Panc1 (cell line): ENCODE measurements at regions not wholly inside any gene's neighbourhood (a gene's known extent, or its start where the extent isn't known, plus 50 kb on each side); places are given as distances from the start of the nearest gene placed in this dataset.

Experiments
- ATAC-seq: fragments of 200-7000 bp; cut with Tn5 transposase; 2 replicates; pipeline ENCODE4 v1.9.1; 2020; ENCODE audit warnings: mild to moderate bottlenecking, moderate library complexity
- BruUV-seq: library from RNA; stranded (reverse); fragments of 400-500 nt; replicated peaks from 2 replicates; lab custom pipeline; 2021; lab: Mats Ljungman, UMichigan
- CTCF ChIA-PET: fragments of 300-600 bp; sonication (Branson Sonifier 250); formaldehyde crosslinking; loops from one replicate; lab custom pipeline; 2022; ENCODE audit warnings: antibody characterized with exemption; lab: Charles Lee
- POLR2A ChIA-PET: fragments of 300-600 bp; sonication (Branson Sonifier 250); formaldehyde crosslinking; loops from one replicate; lab custom pipeline; 2022; ENCODE audit warnings: antibody characterized with exemption; lab: Charles Lee
- DNase-seq: peaks from one replicate; pipeline ENCODE4 v3.0.0-alpha.2; 2010; ENCODE audit warnings: low read depth, low spot score
- H3K27ac ChIP-seq: 2 replicates; pipeline ENCODE4 v1.5.1; 2011; ENCODE audit warnings: mild to moderate bottlenecking, low read length, inconsistent platforms
- H3K27me3 ChIP-seq: fragments of 200-500 bp; sonication (Bioruptor generic); 2 replicates; pipeline ENCODE4 v1.6.0; 2014; ENCODE audit warnings: low read length, inconsistent platforms; ENCODE audit not compliant: control insufficient read depth, insufficient read depth
- H3K36me3 ChIP-seq: fragments of 200-500 bp; sonication (Bioruptor generic); 2 replicates; pipeline ENCODE4 v1.5.1; 2014; ENCODE audit warnings: inconsistent platforms, mild to moderate bottlenecking, low read length, moderate library complexity; ENCODE audit not compliant: control insufficient read depth, insufficient read depth
- H3K4me1 ChIP-seq: 2 replicates; pipeline ENCODE4 v1.5.1; 2011; ENCODE audit warnings: inconsistent platforms, mild to moderate bottlenecking, low read length, moderate library complexity; ENCODE audit not compliant: control insufficient read depth, insufficient read depth
- H3K4me3 ChIP-seq, 2 experiments: 2 replicates each; pipeline ENCODE4 v1.5.1; 2011 to 2012; ENCODE audit warnings: low read depth in 2 of 2, low read length in 2 of 2, mild to moderate bottlenecking in 2 of 2, inconsistent platforms in 1 of 2, moderate library complexity in 1 of 2
- H3K9me3 ChIP-seq: fragments of 200-500 bp; sonication (Bioruptor generic); 2 replicates; pipeline ENCODE4 v1.5.1; 2014; ENCODE audit warnings: low read depth, mild to moderate bottlenecking, inconsistent platforms, low read length, moderate library complexity; ENCODE audit not compliant: control insufficient read depth, insufficient read depth
- POLR2AphosphoS5 ChIP-seq: IDR thresholded peaks from 2 replicates; pipeline ENCODE4 v1.6.1; 2012; ENCODE audit warnings: mild to moderate bottlenecking, low read depth, low read length, moderate library complexity
- REST ChIP-seq, 2 experiments: IDR thresholded peaks; 2 replicates each; pipeline ENCODE4 v1.6.1; 2011 to 2012; ENCODE audit warnings: low read depth in 2 of 2, control low read depth in 1 of 2, low read length in 1 of 2, mild to moderate bottlenecking in 1 of 2, moderate library complexity in 1 of 2; ENCODE audit not compliant: insufficient read depth in 1 of 2
- SIN3A ChIP-seq: IDR thresholded peaks from 2 replicates; pipeline ENCODE4 v1.6.1; 2012; ENCODE audit warnings: low read depth, mild to moderate bottlenecking, low read length, moderate library complexity, borderline replicate concordance; ENCODE audit not compliant: insufficient read depth
- TCF7L2 ChIP-seq: IDR thresholded peaks from 2 replicates; pipeline ENCODE4 v1.6.1; 2011; ENCODE audit warnings: mild to moderate bottlenecking, low read depth, low read length, inconsistent platforms
- in situ Hi-C: cut with HindIII; loops from 2 replicates; pipeline ENCODE4 v1.10.0; 2016; ENCODE audit warnings: low sequenced_read_pairs, low pct_unique_long_range_greater_than_20kb
- intact Hi-C: fragments of 100-400 bp; cut with micrococcal nuclease; formaldehyde crosslinking; loops from one replicate; pipeline ENCODE4 v1.10.0; 2022; ENCODE audit not compliant: unreplicated experiment
- TF ChIP-seq, protein P1 (sequence below): fragments of 450-650 bp; IDR thresholded peaks from 2 replicates; pipeline ENCODE4 v1.5.1; 2017; ENCODE audit warnings: mild to moderate bottlenecking

GRCh38 chr6:74597840-74598239 is 608.0 kb downstream of the COL12A1 start:
- ChIA-PET POLR2A (no interaction called here), CTCF (interaction anchor here (0.8 kb wide), 1 partner anchor 95 kb away, joined by 3 read pairs; no protein-coding TSS in a partner anchor)
- intact Hi-C loops (no loop called here), in situ Hi-C loops (no loop called here)
- BruUV-seq = no TSS peak
- H3K36me3 ChIP-seq = no peaks in the 10 kb centered on the region
- ATAC-seq (no peak), DNase-seq (no peak)
- no peak overlapping the region for H3K4me3 ChIP-seq
- no peaks in the 10 kb centered on the region for H3K27me3 ChIP-seq
- no peaks in the 10 kb centered on the region; the same call in 1 of the 2 replicates for H3K4me1 ChIP-seq
- TF ChIP-seq POLR2AphosphoS5 (no peak), SIN3A (no peak), TCF7L2 (no peak), REST (IDR thresholded peaks at IDR 0.05; ENCODE audit: insufficient read depth in 1 of 2, low read depth in 2 of 2, low read length in 1 of 2) (no peak)
- TF ChIP-seq, protein P1, sequence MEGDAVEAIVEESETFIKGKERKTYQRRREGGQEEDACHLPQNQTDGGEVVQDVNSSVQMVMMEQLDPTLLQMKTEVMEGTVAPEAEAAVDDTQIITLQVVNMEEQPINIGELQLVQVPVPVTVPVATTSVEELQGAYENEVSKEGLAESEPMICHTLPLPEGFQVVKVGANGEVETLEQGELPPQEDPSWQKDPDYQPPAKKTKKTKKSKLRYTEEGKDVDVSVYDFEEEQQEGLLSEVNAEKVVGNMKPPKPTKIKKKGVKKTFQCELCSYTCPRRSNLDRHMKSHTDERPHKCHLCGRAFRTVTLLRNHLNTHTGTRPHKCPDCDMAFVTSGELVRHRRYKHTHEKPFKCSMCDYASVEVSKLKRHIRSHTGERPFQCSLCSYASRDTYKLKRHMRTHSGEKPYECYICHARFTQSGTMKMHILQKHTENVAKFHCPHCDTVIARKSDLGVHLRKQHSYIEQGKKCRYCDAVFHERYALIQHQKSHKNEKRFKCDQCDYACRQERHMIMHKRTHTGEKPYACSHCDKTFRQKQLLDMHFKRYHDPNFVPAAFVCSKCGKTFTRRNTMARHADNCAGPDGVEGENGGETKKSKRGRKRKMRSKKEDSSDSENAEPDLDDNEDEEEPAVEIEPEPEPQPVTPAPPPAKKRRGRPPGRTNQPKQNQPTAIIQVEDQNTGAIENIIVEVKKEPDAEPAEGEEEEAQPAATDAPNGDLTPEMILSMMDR = no peak
- no peaks in the 10 kb centered on the region for H3K9me3 ChIP-seq
- no peak overlapping the region; the same call in 1 of the 2 replicates for H3K27ac ChIP-seq

- POLR2A ChIA-PET = no interaction called here
- intact Hi-C loops (no loop called here), in situ Hi-C loops (no loop called here)
- DNase-seq (no peak), ATAC-seq (no peak)
- Histone ChIP-seq H3K27ac (no peak overlapping the region), H3K9me3 (no peaks in the 10 kb centered on the region), H3K4me3 (no peak overlapping the region), H3K4me1 (no peaks in the 10 kb centered on the region; the same call in 1 of the 2 replicates), H3K36me3 (no peaks in the 10 kb centered on the region), H3K27me3 (no peaks in the 10 kb centered on the region)
- TF ChIP-seq SIN3A = no peak
- no peak for TF ChIP-seq POLR2AphosphoS5
- no peak for TF ChIP-seq TCF7L2
- TF ChIP-seq, protein P1 = no peak
- TF ChIP-seq REST (IDR thresholded peaks at IDR 0.05; ENCODE audit: insufficient read depth in 1 of 2, low read depth in 2 of 2, low read length in 1 of 2) = no peak
- CTCF ChIA-PET = interaction anchor here (0.8 kb wide), 1 partner anchor 96 kb away, joined by 3 read pairs; no protein-coding TSS in a partner anchor
- no TSS peak for BruUV-seq
Observed at GRCh38 chr6:74597266-74597665, 608.6 kb downstream of the COL12A1 start.
